ENCODE measurements at regions not wholly inside any gene's neighbourhood (a gene's known extent, or its start where the extent isn't known, plus 50 kb on each side); places are given as distances from the start of the nearest gene placed in this dataset.
"Not testable (repeated sequence)": the region's sequence is repeated elsewhere in the genome, so short reads cannot be mapped to it uniquely, and the experiment has no call there.

- DNase-seq (ENCODE audit: low spot score) = no peak
These were observed 652.2 kb upstream of the RGMB start for GRCh38 chr5:98121036-98121936.

GRCh38 chr5:98128271-98128670 is 645.2 kb upstream of the RGMB start:
- DNase-seq (ENCODE audit: low spot score) = no peak

GRCh38 chr5:98128846-98129245 is 644.6 kb upstream of the RGMB start:
- DNase-seq (ENCODE audit: low spot score) = no peak

- no peak for DNase-seq (ENCODE audit: low spot score)
These were observed 643.0 kb upstream of the RGMB start for GRCh38 chr5:98130261-98131035.

GRCh38 chr5:98144116-98144515 is 629.3 kb upstream of the RGMB start:
- no peak for DNase-seq (ENCODE audit: low spot score)

- DNase-seq (ENCODE audit: low spot score) = peak; percentile 25
These were observed 628.8 kb upstream of the RGMB start for GRCh38 chr5:98144710-98145109.

- no peak for DNase-seq (ENCODE audit: low spot score)
These were observed 616.1 kb upstream of the RGMB start for GRCh38 chr5:98157368-98157767.

- DNase-seq (ENCODE audit: low spot score) = no peak
These were observed 615.0 kb upstream of the RGMB start for GRCh38 chr5:98158440-98158839.

GRCh38 chr5:98163796-98164493 is 609.5 kb upstream of the RGMB start:
- no peak for DNase-seq (ENCODE audit: low spot score)

- DNase-seq (ENCODE audit: low spot score) = no peak
These were observed 604.6 kb upstream of the RGMB start for GRCh38 chr5:98168871-98169270.

GRCh38 chr5:98170994-98171393 is 602.5 kb upstream of the RGMB start:
- no peak for DNase-seq (ENCODE audit: low spot score)

GRCh38 chr5:98173334-98173733 is 600.1 kb upstream of the RGMB start:
- peak; percentile 73 for DNase-seq (ENCODE audit: low spot score)

- peak; percentile 6 for DNase-seq (ENCODE audit: low spot score)
These were observed 598.0 kb upstream of the RGMB start for GRCh38 chr5:98175474-98175873.

- DNase-seq (ENCODE audit: low spot score) = no peak
These were observed 593.4 kb upstream of the RGMB start for GRCh38 chr5:98179791-98180755.

- no peak for DNase-seq (ENCODE audit: low spot score)
These were observed 587.3 kb upstream of the RGMB start for GRCh38 chr5:98186128-98186527.

GRCh38 chr5:98187945-98188344 is 585.5 kb upstream of the RGMB start:
- DNase-seq (ENCODE audit: low spot score) = no peak

- DNase-seq (ENCODE audit: low spot score) = not testable (repeated sequence)
These were observed 583.1 kb upstream of the RGMB start for GRCh38 chr5:98190344-98190743.

GRCh38 chr5:98193921-98194760 is 579.3 kb upstream of the RGMB start:
- DNase-seq (ENCODE audit: low spot score) = no peak

GRCh38 chr5:98200726-98201541 is 572.5 kb upstream of the RGMB start:
- peak; percentile 42 for DNase-seq (ENCODE audit: low spot score)

- DNase-seq (ENCODE audit: low spot score) = no peak
These were observed 568.7 kb upstream of the RGMB start for GRCh38 chr5:98204798-98205197.
